LNCaP clone FGC (cell line): ENCODE measurements at regions not wholly inside any gene's neighbourhood (a gene's known extent, or its start where the extent isn't known, plus 50 kb on each side); places are given as distances from the start of the nearest gene placed in this dataset.

Experiments used
- DNase-seq: peaks from one replicate; pipeline ENCODE4 v3.0.0-alpha.2; 2011; ENCODE audit warnings: low read depth
- H3K4me3 ChIP-seq: 2 replicates; pipeline ENCODE4 v1.5.1; 2011; ENCODE audit warnings: mild to moderate bottlenecking, low read depth, low read length, control low read depth
- CTCF ChIP-seq: IDR thresholded peaks from 2 replicates; pipeline ENCODE4 v1.5.1; 2012; ENCODE audit warnings: mild to moderate bottlenecking; ENCODE audit not compliant: control insufficient read depth, insufficient read depth; ENCODE audit errors: extremely low read depth

- H3K4me3 ChIP-seq = peak overlapping the region; percentile 30
- peak; percentile 30 for DNase-seq
- peak; percentile 63 for TF ChIP-seq CTCF
Observed at GRCh38 chr10:128540781-128541761, 414.8 kb upstream of the MKI67 start.

GRCh38 chr10:128541926-128542475 is 415.8 kb upstream of the MKI67 start:
- H3K4me3 ChIP-seq = no peak overlapping the region
- DNase-seq = no peak
- TF ChIP-seq CTCF = no peak

- no peak for DNase-seq
- TF ChIP-seq CTCF = no peak
- no peak overlapping the region for H3K4me3 ChIP-seq
Observed at GRCh38 chr10:128542659-128543058, 416.4 kb upstream of the MKI67 start.

- no peak for DNase-seq
- no peak overlapping the region for H3K4me3 ChIP-seq
- TF ChIP-seq CTCF = no peak
Observed at GRCh38 chr10:128543151-128543550, 416.9 kb upstream of the MKI67 start.

GRCh38 chr10:128545216-128545615 is 419.0 kb upstream of the MKI67 start:
- H3K4me3 ChIP-seq = no peak overlapping the region
- no peak for DNase-seq
- no peak for TF ChIP-seq CTCF

- DNase-seq = no peak
- TF ChIP-seq CTCF = no peak
- no peak overlapping the region for H3K4me3 ChIP-seq
Observed at GRCh38 chr10:128546651-128547165, 420.5 kb upstream of the MKI67 start.
